Erythroblast (primary cell): ENCODE measurements at regions not wholly inside any gene's neighbourhood (a gene's known extent, or its start where the extent isn't known, plus 50 kb on each side); places are given as distances from the start of the nearest gene placed in this dataset.

Experiments
- GATA1 ChIP-seq: IDR thresholded peaks from 2 replicates; pipeline ENCODE4 v1.6.1; 2011; ENCODE audit warnings: low read depth, mild to moderate bottlenecking, control low read depth, low read length, moderate library complexity
- POLR2A ChIP-seq: IDR thresholded peaks from 2 replicates; pipeline ENCODE4 v1.6.1; 2011; ENCODE audit warnings: mild to moderate bottlenecking, low read length

DNA sequence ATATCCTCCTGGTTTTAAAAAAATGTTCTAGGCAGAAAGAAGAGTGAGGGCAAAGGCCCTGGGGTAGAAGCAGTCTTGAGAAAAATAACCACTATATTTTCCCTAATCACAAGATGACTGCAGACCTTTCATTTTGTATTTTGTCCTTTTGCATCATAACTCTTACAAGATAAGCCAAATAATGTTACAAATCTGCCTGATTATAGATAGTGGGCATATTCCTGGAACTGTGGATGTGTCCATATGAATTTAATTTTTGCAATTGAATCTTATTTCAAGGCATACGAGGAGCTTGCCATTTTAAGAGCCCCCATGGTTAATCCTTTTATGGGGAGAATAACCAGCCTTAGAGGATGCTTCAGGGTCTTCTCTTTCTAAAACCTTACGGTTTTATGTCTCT lies 102.7 kb downstream of the ADRA2A start:
- TF ChIP-seq POLR2A (no peak), GATA1 (no peak)
